Liver (tissue), 8 donors: ENCODE measurements at regions not wholly inside any gene's neighbourhood (a gene's known extent, or its start where the extent isn't known, plus 50 kb on each side); places are given as distances from the start of the nearest gene placed in this dataset.

Experiments used
- DNase-seq: peaks from one replicate; pipeline ENCODE4 v3.0.0-alpha.2; 2017; ENCODE audit warnings: low spot score
- H3K27ac ChIP-seq, 2 donors: one replicate each; pipeline ENCODE4 v1.7.0; 2013; ENCODE audit warnings: inconsistent platforms in 2 of 2, low read length in 2 of 2, control low read depth in 1 of 2, low read depth in 1 of 2, mild to moderate bottlenecking in 1 of 2
- H3K27me3 ChIP-seq, 4 donors: one replicate each; pipeline versions ENCODE4 v1.6.1 to v1.7.0; 2013; ENCODE audit warnings: low read length in 3 of 4, inconsistent platforms in 1 of 4, mild to moderate bottlenecking in 1 of 4, moderate library complexity in 1 of 4; ENCODE audit not compliant: control insufficient read depth in 4 of 4, insufficient read depth in 4 of 4
- H3K36me3 ChIP-seq, 4 donors: one replicate each; pipeline versions ENCODE4 v1.6.1 to v1.7.0; 2013; ENCODE audit warnings: low read length in 3 of 4, mild to moderate bottlenecking in 3 of 4, low read depth in 1 of 4, moderate library complexity in 1 of 4; ENCODE audit not compliant: control insufficient read depth in 4 of 4, insufficient read depth in 3 of 4
- H3K4me1 ChIP-seq, 4 donors: one replicate each; pipeline versions ENCODE4 v1.6.1 to v1.7.0; 2013; ENCODE audit warnings: low read length in 3 of 4, mild to moderate bottlenecking in 3 of 4, moderate library complexity in 1 of 4; ENCODE audit not compliant: control insufficient read depth in 4 of 4, insufficient read depth in 4 of 4
- H3K4me3 ChIP-seq, 3 donors: one replicate each; pipeline versions ENCODE4 v1.6.1 to v1.7.0; 2013; ENCODE audit warnings: low read length in 3 of 3, control low read depth in 1 of 3, low read depth in 1 of 3, mild to moderate bottlenecking in 1 of 3
- H3K9ac ChIP-seq, 2 donors: one replicate each; pipeline ENCODE4 v1.7.0; 2013; ENCODE audit warnings: low read length in 2 of 2, mild to moderate bottlenecking in 2 of 2, moderate library complexity in 2 of 2, control low read depth in 1 of 2, low read depth in 1 of 2
- H3K9me3 ChIP-seq, 4 donors: one replicate each; pipeline versions ENCODE4 v1.6.1 to v1.7.0; 2013; ENCODE audit warnings: low read length in 3 of 4; ENCODE audit not compliant: control insufficient read depth in 4 of 4
- EGR1 ChIP-seq, 2 donors: IDR thresholded peaks; 2 replicates each; pipeline ENCODE4 v1.6.1; 2016 to 2018; ENCODE audit warnings: antibody characterized with exemption in 2 of 2, low read depth in 2 of 2
- FOXA1 ChIP-seq: IDR thresholded peaks from 2 replicates; pipeline ENCODE4 v1.6.1; 2016; ENCODE audit warnings: antibody characterized with exemption
- FOXA2 ChIP-seq: IDR thresholded peaks from 2 replicates; pipeline ENCODE4 v1.6.1; 2016; ENCODE audit warnings: antibody characterized with exemption
- GABPA ChIP-seq, 2 donors: IDR thresholded peaks in 1 of 2; conservative IDR thresholded peaks in 1 of 2; 2 replicates each; pipeline ENCODE4 v1.6.1; 2016; ENCODE audit warnings: antibody characterized with exemption in 2 of 2, mild to moderate bottlenecking in 1 of 2, moderate library complexity in 1 of 2
- HNF4A ChIP-seq, 2 donors: conservative IDR thresholded peaks; 2 replicates each; pipeline ENCODE4 v1.6.1; 2016; ENCODE audit warnings: antibody characterized with exemption in 2 of 2, mild to moderate bottlenecking in 2 of 2
- HNF4G ChIP-seq: IDR thresholded peaks from 2 replicates; pipeline ENCODE4 v1.6.1; 2016; ENCODE audit warnings: antibody characterized with exemption
- JUND ChIP-seq, 2 donors: IDR thresholded peaks; 2 replicates each; pipeline ENCODE4 v1.6.1; 2016; ENCODE audit warnings: antibody characterized with exemption in 2 of 2
- NR2F2 ChIP-seq: IDR thresholded peaks from 2 replicates; pipeline ENCODE4 v1.6.1; 2016; ENCODE audit warnings: antibody characterized with exemption
- RAD21 ChIP-seq, 2 donors: IDR thresholded peaks; 2 replicates each; pipeline ENCODE4 v1.6.1; 2016; ENCODE audit warnings: antibody characterized with exemption in 2 of 2, mild to moderate bottlenecking in 2 of 2
- RXRA ChIP-seq, 2 donors: IDR thresholded peaks; 2 replicates each; pipeline ENCODE4 v1.6.1; 2017 to 2018; ENCODE audit warnings: antibody characterized with exemption in 2 of 2, mild to moderate bottlenecking in 1 of 2
- SP1 ChIP-seq: IDR thresholded peaks from 2 replicates; pipeline ENCODE4 v1.6.1; 2018; ENCODE audit warnings: antibody characterized with exemption, mild to moderate bottlenecking
- TAF1 ChIP-seq: conservative IDR thresholded peaks from 2 replicates; pipeline ENCODE4 v1.6.1; 2016; ENCODE audit warnings: antibody characterized with exemption, mild to moderate bottlenecking
- YY1 ChIP-seq: IDR thresholded peaks from 2 replicates; pipeline ENCODE4 v1.6.1; 2016; ENCODE audit warnings: antibody characterized with exemption, mild to moderate bottlenecking
- WGBS: extraction: QIAGEN DNeasy Blood & Tissue Kit; methylation state at CpG from one replicate; pipeline ENCODE4 v1.1.7; 2013; 5-methylcytosine and 5-hydroxymethylcytosine counted together
- TF ChIP-seq, protein P1 (sequence below): IDR thresholded peaks from 2 replicates; pipeline ENCODE4 v1.6.1; 2016; ENCODE audit warnings: antibody characterized with exemption
- TF ChIP-seq, protein P2 (sequence below): fragments of 150-350 bp; IDR thresholded peaks from 2 replicates; pipeline ENCODE4 v1.5.1; 2017; ENCODE audit warnings: improper control_type of control experiment, low read depth, low read length; ENCODE audit not compliant: missing input control
- TF ChIP-seq, protein P3 (sequence below): IDR thresholded peaks from 2 replicates; pipeline ENCODE4 v1.6.1; 2016; ENCODE audit warnings: antibody characterized with exemption, mild to moderate bottlenecking
- TF ChIP-seq, protein P4 (sequence below): IDR thresholded peaks from 2 replicates; pipeline ENCODE4 v1.6.1; 2016; ENCODE audit warnings: antibody characterized with exemption
- TF ChIP-seq, protein P5 (sequence below): IDR thresholded peaks from 2 replicates; pipeline ENCODE4 v1.6.1; 2016; ENCODE audit warnings: antibody characterized with exemption
- donor health status: healthy.
- donor health status: healthy.
- donor health status: healthy.
- donor health status: healthy.
- donor health status: healthy.

DNA sequence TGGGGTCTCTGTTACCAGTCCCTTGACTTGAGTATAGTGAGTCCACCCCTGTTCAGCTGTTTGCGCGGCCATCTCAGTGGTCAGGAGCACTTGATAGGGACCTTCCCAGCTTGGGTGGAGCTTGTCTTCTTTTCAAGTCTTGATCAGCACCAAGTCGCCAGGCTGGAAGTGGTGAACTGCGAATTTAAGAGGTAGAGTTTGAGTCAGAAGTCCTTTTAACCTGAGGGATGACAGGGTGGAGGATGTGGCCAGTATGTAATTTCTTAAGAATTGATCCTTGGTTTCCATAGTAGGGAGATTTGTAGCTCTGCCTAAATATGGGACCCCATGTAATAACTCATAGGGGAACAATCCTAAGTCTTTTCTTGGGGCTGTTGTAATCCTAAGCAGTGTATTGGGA lies 86.3 kb upstream of the XCR1 start:
- Histone ChIP-seq H3K27ac (no peak overlapping the region), H3K4me3 (no peak overlapping the region), H3K4me1 (peaks cover 0 to 4% (median 0%) of the 10 kb centered on the region in 4 donors), H3K9me3 (no peaks in the 10 kb centered on the region), H3K27me3 (no peaks in the 10 kb centered on the region), H3K9ac (no peak overlapping the region), H3K36me3 (no peaks in the 10 kb centered on the region)
- TF ChIP-seq RXRA (IDR thresholded peaks at IDR 0.05) (no peak), TAF1 (no peak), HNF4G (no peak), GABPA (IDR thresholded peaks at IDR 0.05 in 1 of 2, conservative IDR thresholded peaks at IDR 0.05 in 1 of 2) (no peak), HNF4A (conservative IDR thresholded peaks at IDR 0.05) (no peak), EGR1 (IDR thresholded peaks at IDR 0.05; ENCODE audit: low read depth in 2 of 2) (no peak), YY1 (no peak), FOXA2 (no peak), JUND (IDR thresholded peaks at IDR 0.05) (no peak), SP1 (no peak), RAD21 (IDR thresholded peaks at IDR 0.05) (no peak)
- TF ChIP-seq, protein P1, sequence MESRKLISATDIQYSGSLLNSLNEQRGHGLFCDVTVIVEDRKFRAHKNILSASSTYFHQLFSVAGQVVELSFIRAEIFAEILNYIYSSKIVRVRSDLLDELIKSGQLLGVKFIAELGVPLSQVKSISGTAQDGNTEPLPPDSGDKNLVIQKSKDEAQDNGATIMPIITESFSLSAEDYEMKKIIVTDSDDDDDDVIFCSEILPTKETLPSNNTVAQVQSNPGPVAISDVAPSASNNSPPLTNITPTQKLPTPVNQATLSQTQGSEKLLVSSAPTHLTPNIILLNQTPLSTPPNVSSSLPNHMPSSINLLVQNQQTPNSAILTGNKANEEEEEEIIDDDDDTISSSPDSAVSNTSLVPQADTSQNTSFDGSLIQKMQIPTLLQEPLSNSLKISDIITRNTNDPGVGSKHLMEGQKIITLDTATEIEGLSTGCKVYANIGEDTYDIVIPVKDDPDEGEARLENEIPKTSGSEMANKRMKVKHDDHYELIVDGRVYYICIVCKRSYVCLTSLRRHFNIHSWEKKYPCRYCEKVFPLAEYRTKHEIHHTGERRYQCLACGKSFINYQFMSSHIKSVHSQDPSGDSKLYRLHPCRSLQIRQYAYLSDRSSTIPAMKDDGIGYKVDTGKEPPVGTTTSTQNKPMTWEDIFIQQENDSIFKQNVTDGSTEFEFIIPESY, result no peak
- TF ChIP-seq, protein P2, sequence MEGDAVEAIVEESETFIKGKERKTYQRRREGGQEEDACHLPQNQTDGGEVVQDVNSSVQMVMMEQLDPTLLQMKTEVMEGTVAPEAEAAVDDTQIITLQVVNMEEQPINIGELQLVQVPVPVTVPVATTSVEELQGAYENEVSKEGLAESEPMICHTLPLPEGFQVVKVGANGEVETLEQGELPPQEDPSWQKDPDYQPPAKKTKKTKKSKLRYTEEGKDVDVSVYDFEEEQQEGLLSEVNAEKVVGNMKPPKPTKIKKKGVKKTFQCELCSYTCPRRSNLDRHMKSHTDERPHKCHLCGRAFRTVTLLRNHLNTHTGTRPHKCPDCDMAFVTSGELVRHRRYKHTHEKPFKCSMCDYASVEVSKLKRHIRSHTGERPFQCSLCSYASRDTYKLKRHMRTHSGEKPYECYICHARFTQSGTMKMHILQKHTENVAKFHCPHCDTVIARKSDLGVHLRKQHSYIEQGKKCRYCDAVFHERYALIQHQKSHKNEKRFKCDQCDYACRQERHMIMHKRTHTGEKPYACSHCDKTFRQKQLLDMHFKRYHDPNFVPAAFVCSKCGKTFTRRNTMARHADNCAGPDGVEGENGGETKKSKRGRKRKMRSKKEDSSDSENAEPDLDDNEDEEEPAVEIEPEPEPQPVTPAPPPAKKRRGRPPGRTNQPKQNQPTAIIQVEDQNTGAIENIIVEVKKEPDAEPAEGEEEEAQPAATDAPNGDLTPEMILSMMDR, result no peak
- TF ChIP-seq, protein P3, sequence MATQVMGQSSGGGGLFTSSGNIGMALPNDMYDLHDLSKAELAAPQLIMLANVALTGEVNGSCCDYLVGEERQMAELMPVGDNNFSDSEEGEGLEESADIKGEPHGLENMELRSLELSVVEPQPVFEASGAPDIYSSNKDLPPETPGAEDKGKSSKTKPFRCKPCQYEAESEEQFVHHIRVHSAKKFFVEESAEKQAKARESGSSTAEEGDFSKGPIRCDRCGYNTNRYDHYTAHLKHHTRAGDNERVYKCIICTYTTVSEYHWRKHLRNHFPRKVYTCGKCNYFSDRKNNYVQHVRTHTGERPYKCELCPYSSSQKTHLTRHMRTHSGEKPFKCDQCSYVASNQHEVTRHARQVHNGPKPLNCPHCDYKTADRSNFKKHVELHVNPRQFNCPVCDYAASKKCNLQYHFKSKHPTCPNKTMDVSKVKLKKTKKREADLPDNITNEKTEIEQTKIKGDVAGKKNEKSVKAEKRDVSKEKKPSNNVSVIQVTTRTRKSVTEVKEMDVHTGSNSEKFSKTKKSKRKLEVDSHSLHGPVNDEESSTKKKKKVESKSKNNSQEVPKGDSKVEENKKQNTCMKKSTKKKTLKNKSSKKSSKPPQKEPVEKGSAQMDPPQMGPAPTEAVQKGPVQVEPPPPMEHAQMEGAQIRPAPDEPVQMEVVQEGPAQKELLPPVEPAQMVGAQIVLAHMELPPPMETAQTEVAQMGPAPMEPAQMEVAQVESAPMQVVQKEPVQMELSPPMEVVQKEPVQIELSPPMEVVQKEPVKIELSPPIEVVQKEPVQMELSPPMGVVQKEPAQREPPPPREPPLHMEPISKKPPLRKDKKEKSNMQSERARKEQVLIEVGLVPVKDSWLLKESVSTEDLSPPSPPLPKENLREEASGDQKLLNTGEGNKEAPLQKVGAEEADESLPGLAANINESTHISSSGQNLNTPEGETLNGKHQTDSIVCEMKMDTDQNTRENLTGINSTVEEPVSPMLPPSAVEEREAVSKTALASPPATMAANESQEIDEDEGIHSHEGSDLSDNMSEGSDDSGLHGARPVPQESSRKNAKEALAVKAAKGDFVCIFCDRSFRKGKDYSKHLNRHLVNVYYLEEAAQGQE, result no peak
- TF ChIP-seq, protein P4, sequence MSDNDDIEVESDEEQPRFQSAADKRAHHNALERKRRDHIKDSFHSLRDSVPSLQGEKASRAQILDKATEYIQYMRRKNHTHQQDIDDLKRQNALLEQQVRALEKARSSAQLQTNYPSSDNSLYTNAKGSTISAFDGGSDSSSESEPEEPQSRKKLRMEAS, result no peak
- TF ChIP-seq, protein P5, sequence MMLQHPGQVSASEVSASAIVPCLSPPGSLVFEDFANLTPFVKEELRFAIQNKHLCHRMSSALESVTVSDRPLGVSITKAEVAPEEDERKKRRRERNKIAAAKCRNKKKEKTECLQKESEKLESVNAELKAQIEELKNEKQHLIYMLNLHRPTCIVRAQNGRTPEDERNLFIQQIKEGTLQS, result no peak
- DNase-seq, result no peak
- 97% methylated on average over 4 of the region's 4 CpGs for WGBS

DNA sequence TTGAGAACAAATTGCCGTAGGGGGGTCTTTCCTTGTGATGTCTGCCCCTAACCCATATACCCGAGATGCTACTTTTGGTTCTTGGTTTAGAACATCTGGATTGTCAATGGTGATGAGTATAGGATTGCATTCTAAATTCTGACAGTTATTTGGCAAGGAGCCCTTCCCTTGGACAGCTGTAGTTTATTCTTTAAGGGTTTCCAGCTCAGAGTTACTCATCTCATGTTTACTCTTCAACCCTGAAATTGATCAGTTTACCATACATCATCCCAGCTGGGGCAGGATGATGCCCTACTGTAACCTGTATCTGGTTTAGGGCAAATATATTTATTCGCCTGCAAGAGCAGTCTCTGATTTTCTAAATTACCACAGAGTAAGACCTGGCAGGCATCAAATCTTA lies 85.7 kb upstream of the XCR1 start:
- Histone ChIP-seq H3K27me3 (no peaks in the 10 kb centered on the region), H3K4me1 (peaks cover 0 to 4% (median 0%) of the 10 kb centered on the region in 4 donors), H3K4me3 (no peak overlapping the region), H3K9me3 (no peaks in the 10 kb centered on the region), H3K9ac (no peak overlapping the region), H3K36me3 (no peaks in the 10 kb centered on the region), H3K27ac (no peak overlapping the region)
- WGBS, result 69% methylated on average over 3 of the region's 3 CpGs
- TF ChIP-seq HNF4A (conservative IDR thresholded peaks at IDR 0.05) (no peak), RAD21 (IDR thresholded peaks at IDR 0.05) (no peak), SP1 (no peak), FOXA2 (no peak), NR2F2 (no peak), JUND (IDR thresholded peaks at IDR 0.05) (no peak), FOXA1 (no peak), TAF1 (no peak)
- TF ChIP-seq, protein P1, result no peak
- TF ChIP-seq, protein P5, result no peak
- TF ChIP-seq, protein P2, result no peak
- no peak for DNase-seq
